ENCODE measurements at regions not wholly inside any gene's neighbourhood (a gene's known extent, or its start where the extent isn't known, plus 50 kb on each side); places are given as distances from the start of the nearest gene placed in this dataset.

GRCh38 chrX:3950373-3950772 is 236.9 kb upstream of the PRKX start:
- DNase-seq (ENCODE audit: extremely low read depth in 1 of 4, low spot score in 3 of 4) (no peak), FAIRE-seq (no peak), ATAC-seq (no peak)
- Histone ChIP-seq H3K79me2 (ENCODE audit: control insufficient read depth, insufficient read depth, low read length) (no peaks in the 10 kb centered on the region), H2AFZ (ENCODE audit: low read depth, low read length) (no peak overlapping the region), H3K4me3 (no peak overlapping the region), H4K20me1 (replicated peaks; ENCODE audit: control insufficient read depth, insufficient read depth, low read length) (no peaks in the 10 kb centered on the region), H3K36me3 (ENCODE audit: control insufficient read depth, insufficient read depth, low read length) (no peaks in the 10 kb centered on the region), H3K9me3 (replicated peaks; ENCODE audit: control insufficient read depth, insufficient read depth, low read depth, low read length) (no peaks in the 10 kb centered on the region), H3K9ac (ENCODE audit: insufficient read depth in 1 of 2, low read depth in 2 of 2, low read length in 2 of 2) (no peak overlapping the region), H3K9me1 (ENCODE audit: control insufficient read depth, insufficient read depth, low read length) (no peaks in the 10 kb centered on the region), H3K27me3 (ENCODE audit: control insufficient read depth in 2 of 2, insufficient read depth in 2 of 2, low read length in 2 of 2) (no peaks in the 10 kb centered on the region), H3K27ac (ENCODE audit: extremely low read depth, low read depth, low read length) (no peak overlapping the region), H3K4me1 (replicated peaks in 1 of 2; ENCODE audit: control insufficient read depth in 2 of 2, insufficient read depth in 2 of 2, low read length in 2 of 2) (no peaks in the 10 kb centered on the region), H3K4me2 (ENCODE audit: insufficient read depth, low read length) (no peak overlapping the region)
- WGBS (ENCODE audit: insufficient coverage, low coverage, missing lambda C conversion rate): 2% methylated on average over 3 of the region's 3 CpGs
- intact Hi-C loops (cut with micrococcal nuclease): no loop called here
- ChIA-PET CTCF (ENCODE audit: low intra/inter-chr PET ratio) (no interaction called here), POLR2A (no interaction called here)
- no TSS peak for BruUV-seq (replicated peaks)
- in situ Hi-C loops (cut with MboI): no loop called here
- TF ChIP-seq BCLAF1 (IDR thresholded peaks at IDR 0.05; ENCODE audit: borderline replicate concordance in 1 of 2, control insufficient read depth in 1 of 2, low read depth in 2 of 2, low read length in 1 of 2) (no peak), CHD4 (IDR thresholded peaks at IDR 0.05; ENCODE audit: insufficient read depth, insufficient replicate concordance, low read depth, low read length, poor library complexity, severe bottlenecking) (no peak)

- H3K27me3 ChIP-seq (ENCODE audit: control insufficient read depth in 2 of 2, insufficient read depth in 2 of 2, low read length in 2 of 2): no peaks in the 10 kb centered on the region
- H3K27ac ChIP-seq (ENCODE audit: extremely low read depth, low read depth, low read length): no peak overlapping the region
- no peak overlapping the region for H2AFZ ChIP-seq (ENCODE audit: low read depth, low read length)
- ChIA-PET CTCF (ENCODE audit: low intra/inter-chr PET ratio) (no interaction called here), POLR2A (no interaction called here)
- intact Hi-C loops (cut with micrococcal nuclease): no loop called here
- FAIRE-seq: no peak
- BruUV-seq (replicated peaks): no TSS peak
- no peak overlapping the region for H3K4me2 ChIP-seq (ENCODE audit: insufficient read depth, low read length)
- no peaks in the 10 kb centered on the region for H4K20me1 ChIP-seq (replicated peaks; ENCODE audit: control insufficient read depth, insufficient read depth, low read length)
- in situ Hi-C loops (cut with MboI): no loop called here
- no peak overlapping the region for H3K9ac ChIP-seq (ENCODE audit: insufficient read depth in 1 of 2, low read depth in 2 of 2, low read length in 2 of 2)
- H3K36me3 ChIP-seq (ENCODE audit: control insufficient read depth, insufficient read depth, low read length): no peaks in the 10 kb centered on the region
- no peak for ATAC-seq
- H3K9me1 ChIP-seq (ENCODE audit: control insufficient read depth, insufficient read depth, low read length): no peaks in the 10 kb centered on the region
- TF ChIP-seq ARID3B (CRISPR knock-in tag; IDR thresholded peaks at IDR 0.05; ENCODE audit: borderline replicate concordance): no peak
- no peak for TF ChIP-seq ZNF133 (CRISPR knock-in tag; IDR thresholded peaks at IDR 0.05)
- no peaks in the 10 kb centered on the region for H3K9me3 ChIP-seq (replicated peaks; ENCODE audit: control insufficient read depth, insufficient read depth, low read depth, low read length)
- H3K4me3 ChIP-seq: no peak overlapping the region
- H3K79me2 ChIP-seq (ENCODE audit: control insufficient read depth, insufficient read depth, low read length): no peaks in the 10 kb centered on the region
- no peak for DNase-seq (ENCODE audit: extremely low read depth in 1 of 4, low spot score in 3 of 4)
- H3K4me1 ChIP-seq (replicated peaks in 1 of 2; ENCODE audit: control insufficient read depth in 2 of 2, insufficient read depth in 2 of 2, low read length in 2 of 2): no peaks in the 10 kb centered on the region
- 0% methylated on average over 3 of the region's 3 CpGs for WGBS (ENCODE audit: insufficient coverage, low coverage, missing lambda C conversion rate)
Observed at GRCh38 chrX:3943965-3944364, 230.5 kb upstream of the PRKX start.
